ENCODE measurements at regions not wholly inside any gene's neighbourhood (a gene's known extent, or its start where the extent isn't known, plus 50 kb on each side); places are given as distances from the start of the nearest gene placed in this dataset.
"Not testable (repeated sequence)": the region's sequence is repeated elsewhere in the genome, so short reads cannot be mapped to it uniquely, and the experiment has no call there.

GRCh38 chr5:34096033-34096432 lies 53.0 kb upstream of the C1QTNF3 start:
- not testable (repeated sequence) for DNase-seq (ENCODE audit: low read depth)

GRCh38 chr5:34099891-34100290 lies 56.9 kb upstream of the C1QTNF3 start:
- DNase-seq (ENCODE audit: low read depth): not testable (repeated sequence)

- not testable (repeated sequence) for DNase-seq (ENCODE audit: low read depth)
These were observed 58.6 kb upstream of the C1QTNF3 start for GRCh38 chr5:34101567-34101966.

GRCh38 chr5:34108897-34109296 lies 65.9 kb upstream of the C1QTNF3 start:
- not testable (repeated sequence) for DNase-seq (ENCODE audit: low read depth)

- DNase-seq (ENCODE audit: low read depth): not testable (repeated sequence)
These were observed 81.3 kb upstream of the C1QTNF3 start for GRCh38 chr5:34124280-34124679.

GRCh38 chr5:34125354-34125753 lies 82.3 kb upstream of the C1QTNF3 start:
- not testable (repeated sequence) for DNase-seq (ENCODE audit: low read depth)

- not testable (repeated sequence) for DNase-seq (ENCODE audit: low read depth)
These were observed 83.7 kb upstream of the C1QTNF3 start for GRCh38 chr5:34126741-34127140.

GRCh38 chr5:34127818-34128217 lies 84.8 kb upstream of the C1QTNF3 start:
- DNase-seq (ENCODE audit: low read depth): not testable (repeated sequence)

- not testable (repeated sequence) for DNase-seq (ENCODE audit: low read depth)
These were observed 85.9 kb upstream of the C1QTNF3 start for GRCh38 chr5:34128890-34129289.

GRCh38 chr5:34154988-34155387 lies 112.0 kb upstream of the C1QTNF3 start:
- not testable (repeated sequence) for DNase-seq (ENCODE audit: low read depth)

- not testable (repeated sequence) for DNase-seq (ENCODE audit: low read depth)
These were observed 113.8 kb upstream of the C1QTNF3 start for GRCh38 chr5:34156703-34157414.

GRCh38 chr5:34160904-34161303 lies 117.9 kb upstream of the C1QTNF3 start:
- DNase-seq (ENCODE audit: low read depth): not testable (repeated sequence)

- not testable (repeated sequence) for DNase-seq (ENCODE audit: low read depth)
These were observed 128.4 kb upstream of the C1QTNF3 start for GRCh38 chr5:34171398-34171797.

- DNase-seq (ENCODE audit: low read depth): not testable (repeated sequence)
These were observed 136.6 kb upstream of the C1QTNF3 start for GRCh38 chr5:34179453-34180190.

- DNase-seq (ENCODE audit: low read depth): not testable (repeated sequence)
These were observed 137.2 kb upstream of the C1QTNF3 start for GRCh38 chr5:34180225-34180624.

- DNase-seq (ENCODE audit: low read depth): not testable (repeated sequence)
These were observed 138.1 kb upstream of the C1QTNF3 start for GRCh38 chr5:34180940-34181614.

- not testable (repeated sequence) for DNase-seq (ENCODE audit: low read depth)
These were observed 142.0 kb upstream of the C1QTNF3 start for GRCh38 chr5:34185005-34185404.

- DNase-seq (ENCODE audit: low read depth): not testable (repeated sequence)
These were observed 142.6 kb upstream of the C1QTNF3 start for GRCh38 chr5:34185572-34185971.

- DNase-seq (ENCODE audit: low read depth): not testable (repeated sequence)
These were observed 143.1 kb upstream of the C1QTNF3 start for GRCh38 chr5:34186108-34186507.

- not testable (repeated sequence) for DNase-seq (ENCODE audit: low read depth)
These were observed 143.9 kb upstream of the C1QTNF3 start for GRCh38 chr5:34186865-34187264.

GRCh38 chr5:34187441-34187840 lies 144.4 kb upstream of the C1QTNF3 start:
- not testable (repeated sequence) for DNase-seq (ENCODE audit: low read depth)

GRCh38 chr5:34188001-34188822 lies 145.2 kb upstream of the C1QTNF3 start:
- DNase-seq (ENCODE audit: low read depth): not testable (repeated sequence)
